A673 (cell line): ENCODE measurements at regions not wholly inside any gene's neighbourhood (a gene's known extent, or its start where the extent isn't known, plus 50 kb on each side); places are given as distances from the start of the nearest gene placed in this dataset.

Source experiments
- BruUV-seq: library from RNA; stranded (reverse); fragments of 400-500 nt; replicated peaks from 2 replicates; lab custom pipeline; 2021; lab: Mats Ljungman, UMichigan
- CTCF ChIA-PET: fragments of 300-600 bp; sonication (Branson Sonifier 250); formaldehyde crosslinking; loops from one replicate; lab custom pipeline; 2022; ENCODE audit warnings: antibody characterized with exemption; lab: Charles Lee
- POLR2A ChIA-PET: fragments of 300-600 bp; sonication (Branson Sonifier 250); formaldehyde crosslinking; loops from one replicate; lab custom pipeline; 2022; ENCODE audit warnings: antibody characterized with exemption; ENCODE audit not compliant: low non-redundant PET; lab: Charles Lee
- DNase-seq: peaks from one replicate; pipeline ENCODE4 v3.0.0-alpha.2; 2015; ENCODE audit warnings: low spot score
- H3K27ac ChIP-seq: fragments of 200-600 bp; sonication (generic); 2 replicates; pipeline ENCODE4 v1.5.1; 2016; ENCODE audit warnings: mixed run types, low read depth, mild to moderate bottlenecking, mixed read lengths, antibody characterized with exemption, low read length; ENCODE audit not compliant: poor library complexity, severe bottlenecking
- H3K27me3 ChIP-seq: fragments of 200-600 bp; sonication (generic); replicated peaks from 2 replicates; pipeline ENCODE4 v1.6.1; 2017; ENCODE audit warnings: mixed run types, low read depth, mild to moderate bottlenecking, mixed read lengths, antibody characterized with exemption, low read length; ENCODE audit not compliant: insufficient read depth, poor library complexity
- H3K36me3 ChIP-seq: fragments of 200-600 bp; sonication (generic); 2 replicates; pipeline ENCODE4 v1.6.1; 2016; ENCODE audit warnings: mixed run types, mild to moderate bottlenecking, mixed read lengths, antibody characterized with exemption, low read length; ENCODE audit not compliant: insufficient read depth, poor library complexity, severe bottlenecking
- H3K4me1 ChIP-seq: fragments of 200-600 bp; sonication (generic); 2 replicates; pipeline ENCODE4 v1.6.1; 2017; ENCODE audit warnings: mixed run types, mild to moderate bottlenecking, mixed read lengths, antibody characterized with exemption, low read length; ENCODE audit not compliant: insufficient read depth, poor library complexity, severe bottlenecking
- H3K4me3 ChIP-seq: fragments of 200-600 bp; sonication (generic); 2 replicates; pipeline ENCODE4 v1.5.1; 2016; ENCODE audit warnings: low read depth, mixed run types, mild to moderate bottlenecking, mixed read lengths, low read length; ENCODE audit not compliant: poor library complexity, severe bottlenecking
- H3K9me3 ChIP-seq: fragments of 200-600 bp; sonication (generic); 2 replicates; pipeline ENCODE4 v1.6.1; 2016; ENCODE audit warnings: mixed run types, low read depth, mild to moderate bottlenecking, mixed read lengths, antibody characterized with exemption, low read length; ENCODE audit not compliant: poor library complexity, severe bottlenecking
- EZH2 ChIP-seq: fragments of 200-600 bp; sonication (generic); IDR thresholded peaks from 2 replicates; pipeline ENCODE4 v1.6.1; 2017; ENCODE audit warnings: borderline replicate concordance, low read depth, mild to moderate bottlenecking, mixed read lengths, antibody characterized with exemption, low read length; ENCODE audit not compliant: poor library complexity, severe bottlenecking
- intact Hi-C: fragments of 100-400 bp; cut with micrococcal nuclease; formaldehyde crosslinking; loops from one replicate; pipeline ENCODE4 v1.10.0; 2022; ENCODE audit not compliant: unreplicated experiment
- TF ChIP-seq, protein P1 (sequence below): fragments of 300-800, 200-600 bp; sonication (generic); conservative IDR thresholded peaks from 2 replicates; pipeline ENCODE4 v1.5.1; 2017; ENCODE audit warnings: low read depth, mild to moderate bottlenecking, antibody characterized with exemption, low read length, moderate library complexity, mixed read lengths

DNA sequence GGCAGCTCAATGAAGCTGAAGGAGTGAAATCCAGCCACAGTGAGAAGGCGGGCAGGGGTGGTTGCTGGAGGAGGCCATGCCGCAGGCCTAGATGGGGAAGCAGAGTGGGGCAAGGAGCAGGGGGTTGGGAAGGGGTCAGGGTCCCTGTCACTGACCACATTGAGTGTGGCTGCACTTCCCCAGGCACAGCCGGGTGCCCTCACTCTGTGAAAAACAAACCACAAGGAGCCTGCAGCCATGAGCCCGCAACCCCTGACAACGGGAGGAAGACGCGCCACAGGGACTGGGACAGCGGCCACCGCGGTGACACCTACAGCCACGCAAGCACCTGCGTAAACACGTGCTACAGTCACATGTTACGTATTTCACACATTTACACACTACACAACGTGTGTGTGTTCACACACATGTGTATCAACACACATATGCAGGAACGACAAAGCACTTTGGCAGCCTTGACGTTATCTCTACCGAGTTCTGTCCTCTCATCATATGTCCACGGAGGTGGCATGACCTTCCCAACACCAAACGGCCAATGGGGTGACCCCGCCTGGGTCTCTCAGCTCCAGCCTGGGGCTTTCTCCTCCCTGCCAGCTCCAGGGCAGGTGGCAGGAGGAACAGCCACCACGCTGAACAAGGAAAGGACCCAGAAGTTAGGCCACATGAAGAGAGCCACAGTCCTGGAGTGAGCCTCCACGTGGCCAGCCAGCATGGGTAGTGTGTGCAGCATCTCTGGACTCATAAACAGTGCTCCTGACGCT lies 137.6 kb upstream of the RPS6KA2 start:
- Histone ChIP-seq H3K4me3 (no peak overlapping the region), H3K4me1 (no peaks in the 10 kb centered on the region), H3K27ac (no peak overlapping the region), H3K36me3 (no peaks in the 10 kb centered on the region), H3K27me3 (peaks cover 4% of the 10 kb centered on the region), H3K9me3 (no peaks in the 10 kb centered on the region)
- TF ChIP-seq, protein P1, sequence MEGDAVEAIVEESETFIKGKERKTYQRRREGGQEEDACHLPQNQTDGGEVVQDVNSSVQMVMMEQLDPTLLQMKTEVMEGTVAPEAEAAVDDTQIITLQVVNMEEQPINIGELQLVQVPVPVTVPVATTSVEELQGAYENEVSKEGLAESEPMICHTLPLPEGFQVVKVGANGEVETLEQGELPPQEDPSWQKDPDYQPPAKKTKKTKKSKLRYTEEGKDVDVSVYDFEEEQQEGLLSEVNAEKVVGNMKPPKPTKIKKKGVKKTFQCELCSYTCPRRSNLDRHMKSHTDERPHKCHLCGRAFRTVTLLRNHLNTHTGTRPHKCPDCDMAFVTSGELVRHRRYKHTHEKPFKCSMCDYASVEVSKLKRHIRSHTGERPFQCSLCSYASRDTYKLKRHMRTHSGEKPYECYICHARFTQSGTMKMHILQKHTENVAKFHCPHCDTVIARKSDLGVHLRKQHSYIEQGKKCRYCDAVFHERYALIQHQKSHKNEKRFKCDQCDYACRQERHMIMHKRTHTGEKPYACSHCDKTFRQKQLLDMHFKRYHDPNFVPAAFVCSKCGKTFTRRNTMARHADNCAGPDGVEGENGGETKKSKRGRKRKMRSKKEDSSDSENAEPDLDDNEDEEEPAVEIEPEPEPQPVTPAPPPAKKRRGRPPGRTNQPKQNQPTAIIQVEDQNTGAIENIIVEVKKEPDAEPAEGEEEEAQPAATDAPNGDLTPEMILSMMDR: no peak
- no peak for TF ChIP-seq EZH2
- ChIA-PET CTCF (no interaction called here), POLR2A (no interaction called here)
- BruUV-seq: no TSS peak
- DNase-seq: no peak
- intact Hi-C loops: no loop called here

GRCh38 chr6:166763606-166764472 lies 136.8 kb upstream of the RPS6KA2 start:
- no peaks in the 10 kb centered on the region for H3K4me1 ChIP-seq
- no peak overlapping the region for H3K4me3 ChIP-seq
- H3K9me3 ChIP-seq: no peaks in the 10 kb centered on the region
- DNase-seq: no peak
- no peak for TF ChIP-seq EZH2
- TF ChIP-seq, protein P1: no peak
- ChIA-PET POLR2A (no interaction called here), CTCF (no interaction called here)
- no peaks in the 10 kb centered on the region for H3K36me3 ChIP-seq
- intact Hi-C loops: no loop called here
- H3K27me3 ChIP-seq: peaks cover 5% of the 10 kb centered on the region
- no peak overlapping the region for H3K27ac ChIP-seq
- BruUV-seq: no TSS peak

DNA sequence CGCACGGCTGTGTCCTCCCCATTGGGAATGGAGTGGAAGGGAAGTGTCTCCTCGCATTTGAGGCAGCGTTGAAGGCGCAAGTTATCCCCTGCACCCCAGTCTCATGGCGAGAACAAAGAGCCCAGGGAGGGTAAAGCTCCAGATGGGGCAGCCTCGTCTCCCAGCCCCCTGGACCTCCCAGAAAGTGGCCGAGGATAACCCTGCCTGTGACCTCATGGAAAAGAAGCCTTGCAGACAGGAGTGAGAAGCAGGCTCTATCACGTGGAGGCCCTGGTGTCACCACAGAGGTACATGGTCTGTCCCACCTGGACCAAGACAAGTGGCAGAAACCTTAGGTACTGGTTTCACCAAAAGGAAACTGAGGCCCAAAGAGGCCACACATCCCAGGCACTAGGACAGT lies 134.8 kb upstream of the RPS6KA2 start:
- no peaks in the 10 kb centered on the region for H3K4me1 ChIP-seq
- CTCF ChIA-PET: no interaction called here
- intact Hi-C loops: no loop called here
- H3K9me3 ChIP-seq: no peaks in the 10 kb centered on the region
- POLR2A ChIA-PET: no interaction called here
- DNase-seq: no peak
- peaks cover 25% of the 10 kb centered on the region for H3K27me3 ChIP-seq
- no peak overlapping the region for H3K4me3 ChIP-seq
- TF ChIP-seq, protein P1: no peak
- no peak for TF ChIP-seq EZH2
- H3K36me3 ChIP-seq: no peaks in the 10 kb centered on the region
- H3K27ac ChIP-seq: no peak overlapping the region
- no TSS peak for BruUV-seq
